Frontal cortex (tissue), 3 donors: ENCODE measurements at regions not wholly inside any gene's neighbourhood (a gene's known extent, or its start where the extent isn't known, plus 50 kb on each side); places are given as distances from the start of the nearest gene placed in this dataset.
"Not testable (repeated sequence)": the region's sequence is repeated elsewhere in the genome, so short reads cannot be mapped to it uniquely, and the experiment has no call there.

Source experiments
- DNase-seq, 2 donors: peaks; one replicate each; pipeline ENCODE4 v3.0.0; 2012; ENCODE audit warnings: low spot score in 2 of 2
- FAIRE-seq: peaks from 2 replicates; lab custom pipeline; 2012; peaks lifted over from hg19 to GRCh38; lab: Jason Lieb, UNC
- donor health status: control.
- donor health status: control.
- donor health status: control.

GRCh38 chr10:117823980-117824379 lies 222.8 kb downstream of the RAB11FIP2 start:
- no peak for DNase-seq
- no peak for FAIRE-seq

GRCh38 chr10:117830205-117830604 lies 216.5 kb downstream of the RAB11FIP2 start:
- FAIRE-seq = no peak
- no peak for DNase-seq

GRCh38 chr10:117830787-117831212 lies 215.9 kb downstream of the RAB11FIP2 start:
- FAIRE-seq (no peak), DNase-seq (no peak)

- not testable (repeated sequence) for FAIRE-seq, DNase-seq
Measured at GRCh38 chr10:117838500-117839498, 207.9 kb downstream of the RAB11FIP2 start.

- not testable (repeated sequence) for DNase-seq, FAIRE-seq
Measured at GRCh38 chr10:117856426-117856825, 190.3 kb downstream of the RAB11FIP2 start.

GRCh38 chr10:117860135-117860534 lies 186.6 kb downstream of the RAB11FIP2 start:
- no peak for FAIRE-seq
- no peak for DNase-seq

- DNase-seq = no peak
- FAIRE-seq = no peak
Measured at GRCh38 chr10:117860823-117861222, 185.9 kb downstream of the RAB11FIP2 start.

GRCh38 chr10:117861329-117861728 lies 185.4 kb downstream of the RAB11FIP2 start:
- FAIRE-seq (no peak), DNase-seq (no peak)

- DNase-seq = no peak
- FAIRE-seq = no peak
Measured at GRCh38 chr10:117863771-117864170, 183.0 kb downstream of the RAB11FIP2 start.

- FAIRE-seq (no peak), DNase-seq (no peak)
Measured at GRCh38 chr10:117865945-117866344, 180.8 kb downstream of the RAB11FIP2 start.

GRCh38 chr10:117868151-117868550 lies 178.6 kb downstream of the RAB11FIP2 start:
- no peak for DNase-seq
- no peak for FAIRE-seq

- DNase-seq (no peak), FAIRE-seq (no peak)
Measured at GRCh38 chr10:117875793-117876192, 170.9 kb downstream of the RAB11FIP2 start.

GRCh38 chr10:117876210-117876609 lies 170.5 kb downstream of the RAB11FIP2 start:
- FAIRE-seq (no peak), DNase-seq (no peak)

GRCh38 chr10:117878626-117879025 lies 168.1 kb downstream of the RAB11FIP2 start:
- no peak for DNase-seq
- no peak for FAIRE-seq

- FAIRE-seq = no peak
- DNase-seq = no peak
Measured at GRCh38 chr10:117884093-117884492, 162.6 kb downstream of the RAB11FIP2 start.

- DNase-seq = no peak
- no peak for FAIRE-seq
Measured at GRCh38 chr10:117884592-117884991, 162.1 kb downstream of the RAB11FIP2 start.

GRCh38 chr10:117885206-117885829 lies 161.4 kb downstream of the RAB11FIP2 start:
- FAIRE-seq (no peak), DNase-seq (no peak)

- FAIRE-seq (no peak), DNase-seq (no peak)
Measured at GRCh38 chr10:117886766-117887165, 160.0 kb downstream of the RAB11FIP2 start.

GRCh38 chr10:117889664-117890063 lies 157.1 kb downstream of the RAB11FIP2 start:
- DNase-seq (no peak), FAIRE-seq (no peak)

- FAIRE-seq (no peak), DNase-seq (no peak)
Measured at GRCh38 chr10:117892681-117893220, 154.0 kb downstream of the RAB11FIP2 start.

- FAIRE-seq (no peak), DNase-seq (no peak)
Measured at GRCh38 chr10:117894339-117894738, 152.4 kb downstream of the RAB11FIP2 start.
